Lower leg skin (tissue), 3 donors: ENCODE measurements at regions not wholly inside any gene's neighbourhood (a gene's known extent, or its start where the extent isn't known, plus 50 kb on each side); places are given as distances from the start of the nearest gene placed in this dataset.

Experiments
- POLR2A ChIP-seq, 2 donors: fragments of 450-650 bp; IDR thresholded peaks; one replicate each; pipeline ENCODE4 v1.6.1; 2016 to 2017; ENCODE audit warnings: antibody characterized with exemption in 2 of 2, mild to moderate bottlenecking in 1 of 2, moderate library complexity in 1 of 2
- TF ChIP-seq, protein P1 (sequence below), 3 donors: fragments of 450-650 bp; IDR thresholded peaks; one replicate each; pipeline ENCODE4 v1.5.1; 2016; ENCODE audit warnings: antibody characterized with exemption in 3 of 3, mild to moderate bottlenecking in 3 of 3, moderate library complexity in 2 of 3

DNA sequence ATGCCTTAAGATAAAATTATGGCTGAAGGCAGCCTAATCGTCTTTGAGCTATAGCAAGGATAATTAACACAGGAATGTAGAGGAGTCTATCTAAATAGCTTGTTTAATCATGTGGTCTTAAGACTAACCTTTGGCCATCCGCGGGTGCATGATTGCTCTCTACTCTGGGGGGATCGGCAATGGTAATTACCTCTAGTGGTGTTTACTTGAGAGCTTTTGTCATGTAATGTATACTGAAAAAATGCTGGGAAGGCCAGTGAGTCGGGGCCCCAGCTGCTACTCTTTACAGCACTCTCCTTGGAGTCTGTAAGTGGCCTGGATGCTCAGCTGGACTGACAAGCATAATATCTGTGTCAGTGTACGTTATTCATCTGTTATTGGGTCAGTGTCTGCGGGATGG is 65.5 kb upstream of the GNPDA2 start:
- TF ChIP-seq, protein P1, sequence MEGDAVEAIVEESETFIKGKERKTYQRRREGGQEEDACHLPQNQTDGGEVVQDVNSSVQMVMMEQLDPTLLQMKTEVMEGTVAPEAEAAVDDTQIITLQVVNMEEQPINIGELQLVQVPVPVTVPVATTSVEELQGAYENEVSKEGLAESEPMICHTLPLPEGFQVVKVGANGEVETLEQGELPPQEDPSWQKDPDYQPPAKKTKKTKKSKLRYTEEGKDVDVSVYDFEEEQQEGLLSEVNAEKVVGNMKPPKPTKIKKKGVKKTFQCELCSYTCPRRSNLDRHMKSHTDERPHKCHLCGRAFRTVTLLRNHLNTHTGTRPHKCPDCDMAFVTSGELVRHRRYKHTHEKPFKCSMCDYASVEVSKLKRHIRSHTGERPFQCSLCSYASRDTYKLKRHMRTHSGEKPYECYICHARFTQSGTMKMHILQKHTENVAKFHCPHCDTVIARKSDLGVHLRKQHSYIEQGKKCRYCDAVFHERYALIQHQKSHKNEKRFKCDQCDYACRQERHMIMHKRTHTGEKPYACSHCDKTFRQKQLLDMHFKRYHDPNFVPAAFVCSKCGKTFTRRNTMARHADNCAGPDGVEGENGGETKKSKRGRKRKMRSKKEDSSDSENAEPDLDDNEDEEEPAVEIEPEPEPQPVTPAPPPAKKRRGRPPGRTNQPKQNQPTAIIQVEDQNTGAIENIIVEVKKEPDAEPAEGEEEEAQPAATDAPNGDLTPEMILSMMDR (IDR thresholded peaks at IDR 0.05) = no peak
- no peak for TF ChIP-seq POLR2A (IDR thresholded peaks at IDR 0.05)
